HUES6 (cell line): ENCODE measurements at regions not wholly inside any gene's neighbourhood (a gene's known extent, or its start where the extent isn't known, plus 50 kb on each side); places are given as distances from the start of the nearest gene placed in this dataset.
"Not testable (repeated sequence)": the region's sequence is repeated elsewhere in the genome, so short reads cannot be mapped to it uniquely, and the experiment has no call there.

Experiments used
- H3K27ac ChIP-seq: 2 replicates; pipeline ENCODE4 v1.7.0; 2013; ENCODE audit warnings: low read depth, mild to moderate bottlenecking, low read length, inconsistent platforms
- H3K27me3 ChIP-seq: 2 replicates; pipeline ENCODE4 v1.6.1; 2013; ENCODE audit warnings: low read length; ENCODE audit not compliant: control insufficient read depth, insufficient read depth
- H3K36me3 ChIP-seq: 2 replicates; pipeline ENCODE4 v1.6.1; 2013; ENCODE audit warnings: low read length; ENCODE audit not compliant: control insufficient read depth, insufficient read depth
- H3K4me1 ChIP-seq: 2 replicates; pipeline ENCODE4 v1.6.1; 2013; ENCODE audit warnings: low read length; ENCODE audit not compliant: control insufficient read depth, insufficient read depth
- H3K4me3 ChIP-seq: 2 replicates; pipeline ENCODE4 v1.5.1; 2013; ENCODE audit warnings: low read depth, low read length
- H3K9ac ChIP-seq: one replicate; pipeline ENCODE4 v1.6.1; 2013; ENCODE audit warnings: mild to moderate bottlenecking, low read length
- H3K9me3 ChIP-seq: 2 replicates; pipeline ENCODE4 v1.6.1; 2013; ENCODE audit warnings: low read depth, low read length; ENCODE audit not compliant: control insufficient read depth, insufficient read depth

- no peak overlapping the region for H3K9ac ChIP-seq
- peaks cover 13% of the 10 kb centered on the region for H3K4me1 ChIP-seq
- H3K4me3 ChIP-seq, result no peak overlapping the region
- H3K9me3 ChIP-seq, result peaks cover 25% of the 10 kb centered on the region
- peaks cover 5% of the 10 kb centered on the region; the same call in 1 of the 2 replicates for H3K27me3 ChIP-seq
- H3K36me3 ChIP-seq, result no peaks in the 10 kb centered on the region
- H3K27ac ChIP-seq, result no peak overlapping the region
These were observed 66.5 kb upstream of the SLC1A4 start for GRCh38 chr2:64922482-64923384.

- Histone ChIP-seq H3K9ac (no peak overlapping the region), H3K9me3 (peaks cover 25% of the 10 kb centered on the region), H3K27ac (no peak overlapping the region), H3K27me3 (peaks cover 5% of the 10 kb centered on the region; the same call in 1 of the 2 replicates), H3K4me1 (peaks cover 10% of the 10 kb centered on the region), H3K36me3 (no peaks in the 10 kb centered on the region), H3K4me3 (no peak overlapping the region)
These were observed 65.9 kb upstream of the SLC1A4 start for GRCh38 chr2:64923385-64923710.

GRCh38 chr2:64924170-64924934 lies 64.8 kb upstream of the SLC1A4 start:
- no peak overlapping the region for H3K4me3 ChIP-seq
- H3K4me1 ChIP-seq, result 0 out of 2 replicates have a peak, but pooled peaks cover 3% of the 10 kb centered on the region
- H3K9ac ChIP-seq, result no peak overlapping the region
- no peak overlapping the region for H3K27ac ChIP-seq
- peaks cover 25% of the 10 kb centered on the region for H3K9me3 ChIP-seq
- peaks cover 5% of the 10 kb centered on the region; the same call in 1 of the 2 replicates for H3K27me3 ChIP-seq
- H3K36me3 ChIP-seq, result no peaks in the 10 kb centered on the region

GRCh38 chr2:64925930-64926722 lies 63.1 kb upstream of the SLC1A4 start:
- not testable (repeated sequence) for H3K4me3 ChIP-seq
- peaks cover 25% of the 10 kb centered on the region for H3K9me3 ChIP-seq

GRCh38 chr2:64928813-64929212 lies 60.4 kb upstream of the SLC1A4 start:
- H3K27me3 ChIP-seq, result 0 out of 2 replicates have a peak, but pooled peaks cover 2% of the 10 kb centered on the region
- H3K9me3 ChIP-seq, result peaks cover 25% of the 10 kb centered on the region
- H3K27ac ChIP-seq, result no peak overlapping the region
- H3K9ac ChIP-seq, result no peak overlapping the region
- no peaks in the 10 kb centered on the region for H3K36me3 ChIP-seq
- no peaks in the 10 kb centered on the region for H3K4me1 ChIP-seq
- H3K4me3 ChIP-seq, result no peak overlapping the region

More at GRCh38 chr2:64925930-64926722, 63.1 kb upstream of the SLC1A4 start:
- H3K4me1 ChIP-seq, H3K9ac ChIP-seq, H3K36me3 ChIP-seq, H3K27ac ChIP-seq, H3K27me3 ChIP-seq: not testable (repeated sequence)

- no peak overlapping the region for H3K27ac ChIP-seq
These were observed 59.9 kb upstream of the SLC1A4 start for GRCh38 chr2:64929333-64929732.

GRCh38 chr2:64930258-64930671 lies 58.9 kb upstream of the SLC1A4 start:
- no peaks in the 10 kb centered on the region for H3K4me1 ChIP-seq
- H3K4me3 ChIP-seq, result no peak overlapping the region
- no peaks in the 10 kb centered on the region for H3K36me3 ChIP-seq
- peaks cover 21% of the 10 kb centered on the region for H3K9me3 ChIP-seq
- H3K9ac ChIP-seq, result no peak overlapping the region
- no peak overlapping the region for H3K27ac ChIP-seq
- 0 out of 2 replicates have a peak, but pooled peaks cover 2% of the 10 kb centered on the region for H3K27me3 ChIP-seq

More at GRCh38 chr2:64929333-64929732, 59.9 kb upstream of the SLC1A4 start:
- Histone ChIP-seq H3K27me3 (0 out of 2 replicates have a peak, but pooled peaks cover 2% of the 10 kb centered on the region), H3K9ac (no peak overlapping the region), H3K9me3 (peaks cover 25% of the 10 kb centered on the region), H3K36me3 (no peaks in the 10 kb centered on the region), H3K4me3 (no peak overlapping the region), H3K4me1 (no peaks in the 10 kb centered on the region)

- H3K4me3 ChIP-seq, result no peak overlapping the region
- no peak overlapping the region for H3K27ac ChIP-seq
- H3K9me3 ChIP-seq, result peaks cover 14% of the 10 kb centered on the region
- H3K36me3 ChIP-seq, result no peaks in the 10 kb centered on the region
- no peaks in the 10 kb centered on the region for H3K4me1 ChIP-seq
- 0 out of 2 replicates have a peak, but pooled peaks cover 2% of the 10 kb centered on the region for H3K27me3 ChIP-seq
- H3K9ac ChIP-seq, result no peak overlapping the region
These were observed 57.7 kb upstream of the SLC1A4 start for GRCh38 chr2:64931246-64932115.

- no peak overlapping the region for H3K4me3 ChIP-seq
- H3K9ac ChIP-seq, result no peak overlapping the region
- peaks cover 10% of the 10 kb centered on the region for H3K9me3 ChIP-seq
- 0 out of 2 replicates have a peak, but pooled peaks cover 2% of the 10 kb centered on the region for H3K27me3 ChIP-seq
- no peak overlapping the region for H3K27ac ChIP-seq
- no peaks in the 10 kb centered on the region for H3K36me3 ChIP-seq
- H3K4me1 ChIP-seq, result no peaks in the 10 kb centered on the region
These were observed 57.2 kb upstream of the SLC1A4 start for GRCh38 chr2:64932116-64932370.
